Germinal center (tissue), 1 donor: ENCODE measurements at regions not wholly inside any gene's neighbourhood (a gene's known extent, or its start where the extent isn't known, plus 50 kb on each side); places are given as distances from the start of the nearest gene placed in this dataset.

Source experiments
- DNase-seq: peaks from one replicate; pipeline ENCODE4 v3.0.0; 2012; ENCODE audit warnings: mixed read lengths, low spot score

DNA sequence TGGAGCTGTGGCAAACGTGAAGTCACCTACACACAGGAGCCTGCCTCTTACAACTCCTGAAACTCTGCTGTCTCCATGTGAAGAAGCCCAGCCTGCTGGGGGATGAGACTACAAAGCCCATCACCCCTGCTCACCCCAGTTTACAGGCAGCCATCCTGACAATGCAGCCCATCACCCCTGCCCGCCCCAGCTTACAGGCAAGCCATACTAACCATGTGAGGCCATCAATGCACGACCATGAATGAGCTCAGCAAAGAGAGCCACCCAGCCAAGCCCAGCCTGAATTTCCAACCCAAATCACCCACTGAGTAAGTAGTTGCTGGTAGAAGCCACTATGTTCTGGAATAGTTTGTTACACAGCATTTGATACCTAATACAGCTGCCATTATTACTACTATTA is 185.4 kb upstream of the NSMCE3 start:
- no peak for DNase-seq

DNA sequence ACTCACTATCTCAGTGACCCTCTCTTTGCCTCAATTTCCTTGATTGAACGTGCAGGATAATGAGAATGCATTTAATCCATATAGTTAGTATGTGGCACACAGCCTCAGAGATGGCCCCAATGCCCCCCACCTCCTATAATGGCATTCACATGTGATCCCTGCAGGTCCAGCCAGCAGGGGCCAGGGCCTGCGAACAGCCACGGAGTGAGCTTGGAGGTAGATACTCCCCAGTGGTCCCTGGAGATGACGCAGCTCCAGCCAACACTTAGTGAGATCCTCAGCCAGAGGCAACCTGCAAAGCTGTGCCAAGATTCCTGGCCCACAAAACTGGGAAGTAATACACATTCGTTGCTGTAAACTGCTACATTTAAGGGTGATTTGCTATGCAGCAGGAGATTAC is 184.9 kb upstream of the NSMCE3 start:
- no peak for DNase-seq

DNA sequence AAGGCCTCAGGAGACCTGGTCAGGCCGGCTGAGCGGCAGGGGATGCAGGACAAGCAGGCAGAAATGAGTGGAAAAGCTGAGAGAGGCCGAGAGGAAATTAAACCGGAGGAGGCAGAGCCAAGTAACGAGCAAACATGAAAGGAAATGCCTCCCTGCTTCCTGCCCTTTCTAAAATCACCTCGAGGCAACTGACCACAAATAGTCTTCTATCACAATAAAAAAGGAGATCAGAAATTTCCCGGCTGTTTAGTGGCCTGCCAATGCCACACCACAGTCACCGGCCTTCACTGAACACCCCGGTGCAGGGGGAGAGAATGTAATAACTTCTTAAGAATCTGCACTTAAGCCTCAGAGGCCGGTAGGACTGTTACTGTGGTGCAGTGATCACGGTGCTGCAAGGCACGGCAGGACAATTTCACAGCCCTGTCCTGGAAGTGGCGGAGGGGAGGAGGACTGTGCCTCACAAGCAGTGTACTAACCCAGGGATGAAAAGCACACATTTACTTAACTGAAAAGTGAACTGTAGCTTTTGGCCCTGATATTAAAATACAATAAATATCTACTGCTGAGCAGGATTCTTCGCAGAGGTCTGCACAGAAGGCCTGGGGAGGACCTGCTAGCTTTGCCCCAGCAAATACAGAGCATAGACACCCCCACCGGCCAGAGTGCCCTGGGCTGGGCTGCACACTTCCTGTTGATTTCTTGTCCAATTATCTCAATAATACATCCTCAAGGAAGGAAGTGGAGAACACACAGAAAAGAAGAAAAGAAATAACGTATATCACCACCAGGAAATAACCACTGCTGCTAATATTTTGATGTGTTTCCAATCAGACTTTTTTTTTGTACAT is 183.5 kb upstream of the NSMCE3 start:
- DNase-seq: no peak

DNA sequence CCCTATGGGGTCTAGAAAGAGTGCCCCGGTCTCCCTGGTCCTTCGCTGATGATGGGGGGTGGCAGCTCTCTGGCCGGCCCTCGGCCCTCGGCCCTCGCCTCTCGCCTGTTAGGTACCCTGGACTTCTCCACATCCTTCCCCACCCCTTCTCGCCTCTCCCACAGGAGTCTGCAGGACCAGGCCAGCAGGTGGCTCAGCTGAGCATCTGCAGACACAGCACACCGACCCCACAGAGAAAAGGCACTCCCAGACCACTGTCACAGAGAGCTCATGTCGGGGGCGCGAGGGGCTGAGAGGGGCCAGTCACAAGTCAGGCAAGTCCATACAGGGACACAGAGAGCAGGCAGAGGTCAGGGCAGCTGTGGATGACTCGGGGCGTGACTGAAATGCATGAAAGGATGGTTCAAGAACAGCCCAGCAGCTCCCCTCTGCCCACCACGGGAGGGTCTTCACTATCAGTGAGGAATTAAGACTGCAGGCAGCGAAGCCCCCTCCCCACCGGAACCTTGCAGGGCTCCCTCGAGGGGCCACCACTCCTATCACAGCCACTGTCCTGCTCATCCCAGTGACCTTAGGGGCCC is 181.7 kb upstream of the NSMCE3 start:
- no peak for DNase-seq

DNA sequence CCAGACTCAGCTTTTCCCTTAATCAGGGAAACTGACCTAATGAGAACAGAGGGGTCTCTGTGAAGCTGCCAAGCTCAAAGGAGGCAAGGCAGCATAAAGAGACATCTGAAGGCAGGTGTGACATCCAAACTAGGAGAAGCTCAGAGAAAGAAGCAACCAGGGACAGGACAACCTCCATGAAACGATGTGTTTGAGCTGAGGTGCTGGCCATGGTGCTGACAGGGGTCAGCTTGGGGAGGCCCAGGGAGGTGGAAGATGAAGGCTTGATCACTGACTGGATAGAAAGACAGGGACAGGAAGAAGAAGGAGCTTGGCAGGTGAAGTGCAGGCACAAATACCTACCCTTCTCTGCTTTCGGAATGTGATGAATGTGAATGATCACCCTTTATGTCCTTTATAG is 179.5 kb upstream of the NSMCE3 start:
- DNase-seq: no peak

DNA sequence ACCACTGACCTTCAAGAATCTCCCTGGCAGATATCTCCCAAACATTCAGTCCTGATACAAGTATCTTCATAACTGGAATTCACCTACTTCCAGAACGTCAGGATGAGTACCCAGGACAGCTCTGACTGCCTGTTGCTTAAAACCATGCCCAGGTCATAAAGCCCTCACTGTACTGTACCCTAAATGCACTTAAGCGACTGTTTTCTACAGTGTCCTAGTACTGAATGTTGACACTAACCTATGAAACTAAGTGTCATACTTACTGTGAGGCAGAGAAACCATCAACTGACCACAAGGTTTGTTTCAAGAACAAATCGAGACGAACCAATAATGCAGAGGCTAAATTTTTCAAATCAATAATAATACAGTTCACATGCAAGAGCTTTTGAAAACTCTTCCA is 178.7 kb upstream of the NSMCE3 start:
- no peak for DNase-seq

DNA sequence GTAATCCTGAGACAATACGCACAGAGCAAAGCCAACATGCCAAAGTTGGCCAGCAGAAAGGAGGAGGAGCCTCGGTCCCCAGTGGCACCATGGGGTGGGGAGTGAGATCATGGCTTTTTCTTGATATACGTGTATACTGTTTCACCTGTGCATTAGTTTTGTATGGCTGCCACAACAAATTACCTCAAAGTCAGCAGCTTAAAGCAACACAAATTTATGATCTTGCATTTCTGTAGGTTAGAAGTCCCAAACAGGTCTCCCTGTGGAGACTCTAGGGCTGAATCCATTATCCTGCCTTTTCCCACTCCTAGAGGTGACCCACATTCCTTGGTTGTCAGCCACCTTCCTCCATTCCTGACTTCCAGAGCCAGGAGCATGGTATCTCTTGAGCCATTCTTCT is 176.9 kb upstream of the NSMCE3 start:
- no peak for DNase-seq

DNA sequence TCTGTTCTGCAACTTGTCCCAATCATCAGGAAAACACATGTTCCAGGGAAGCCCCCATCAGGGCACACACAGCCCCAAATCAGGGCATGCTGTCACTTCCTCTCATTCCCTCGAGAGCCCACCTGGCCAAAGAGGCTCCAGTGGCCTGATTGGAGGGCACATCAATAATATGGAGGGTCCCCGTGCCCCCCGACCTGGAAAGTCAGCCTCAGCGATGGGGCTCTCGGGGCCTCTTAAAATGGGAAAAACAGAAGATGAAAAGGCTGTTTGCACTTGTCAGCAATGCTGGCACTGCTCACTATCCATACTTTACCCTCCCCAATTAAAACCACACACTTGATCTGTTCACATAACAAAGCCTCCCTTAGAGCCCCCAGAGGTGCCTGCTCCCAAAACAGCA is 172.9 kb upstream of the NSMCE3 start:
- DNase-seq: no peak

DNA sequence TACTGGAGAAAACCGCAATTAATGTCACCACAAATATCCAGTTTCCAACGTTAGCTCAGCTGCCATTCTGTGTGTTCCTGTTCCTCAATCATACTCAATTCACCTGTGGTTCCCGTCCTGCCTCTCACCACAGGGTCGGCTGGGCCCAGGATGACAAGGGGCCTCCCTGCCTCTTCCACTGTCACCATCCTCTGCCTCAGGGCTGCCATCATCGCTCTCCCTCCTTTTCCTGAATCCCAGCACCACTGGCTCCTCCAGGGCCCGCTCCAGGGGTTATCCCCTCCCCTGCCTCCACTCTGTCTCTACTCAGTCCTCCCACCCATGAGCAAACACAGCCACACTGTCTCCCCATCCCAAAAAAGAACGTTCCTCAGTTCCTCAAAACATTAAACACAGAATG is 170.9 kb upstream of the NSMCE3 start:
- no peak for DNase-seq

DNA sequence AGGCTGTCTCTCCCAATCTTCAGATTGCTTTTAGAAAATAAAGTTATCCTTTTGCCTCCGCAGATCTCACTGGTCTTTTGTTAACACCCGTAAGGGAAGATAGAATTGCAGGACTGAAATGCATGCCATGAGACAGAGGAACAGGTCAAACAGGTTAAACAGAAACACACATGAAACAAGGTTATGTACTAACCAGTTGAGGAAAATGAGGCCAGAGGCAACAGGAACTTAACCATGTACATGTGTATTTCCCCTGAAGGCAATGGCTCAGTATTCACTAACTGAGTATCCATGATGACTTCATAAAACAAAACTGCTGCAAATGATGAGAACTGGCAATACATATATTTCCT is 169.1 kb upstream of the NSMCE3 start:
- DNase-seq: no peak

DNA sequence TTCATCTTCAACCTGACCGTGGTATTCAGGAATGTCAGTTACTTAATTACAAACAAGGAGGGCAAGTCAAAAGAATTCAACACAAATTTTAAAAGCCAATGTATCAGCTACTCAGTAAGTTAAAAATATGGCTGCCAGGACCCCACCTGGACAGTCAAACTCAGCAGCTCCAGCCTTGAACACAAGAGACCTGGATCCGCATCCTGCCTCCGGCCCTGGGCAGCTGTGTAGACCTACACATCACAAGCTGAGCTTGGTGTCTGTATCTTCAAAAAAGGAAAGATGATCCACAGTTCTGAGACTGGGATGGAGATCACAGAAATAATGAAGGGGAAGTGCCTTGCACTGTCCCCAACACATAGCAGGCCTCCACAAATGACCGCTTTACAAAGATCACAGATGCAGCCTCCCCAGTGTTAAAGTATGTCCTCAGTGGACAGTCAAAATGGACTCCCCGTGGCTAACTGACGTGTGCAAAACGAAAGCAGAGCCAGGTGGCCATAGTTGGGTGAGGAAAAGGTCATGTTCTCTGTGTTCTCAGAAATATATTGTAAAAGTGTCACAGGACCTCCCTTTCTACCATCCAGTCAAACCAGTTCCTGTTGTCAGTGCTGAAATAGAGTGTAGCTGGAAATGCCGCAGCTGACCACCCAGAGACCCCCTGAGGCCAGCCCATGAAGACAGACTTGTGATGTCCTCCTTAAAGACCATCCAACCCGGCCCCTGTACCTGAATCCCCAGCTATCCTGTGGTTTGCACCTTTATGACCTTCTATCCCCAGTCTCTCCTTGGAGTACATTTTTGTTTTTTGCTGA is 168.5 kb upstream of the NSMCE3 start:
- DNase-seq: no peak

DNA sequence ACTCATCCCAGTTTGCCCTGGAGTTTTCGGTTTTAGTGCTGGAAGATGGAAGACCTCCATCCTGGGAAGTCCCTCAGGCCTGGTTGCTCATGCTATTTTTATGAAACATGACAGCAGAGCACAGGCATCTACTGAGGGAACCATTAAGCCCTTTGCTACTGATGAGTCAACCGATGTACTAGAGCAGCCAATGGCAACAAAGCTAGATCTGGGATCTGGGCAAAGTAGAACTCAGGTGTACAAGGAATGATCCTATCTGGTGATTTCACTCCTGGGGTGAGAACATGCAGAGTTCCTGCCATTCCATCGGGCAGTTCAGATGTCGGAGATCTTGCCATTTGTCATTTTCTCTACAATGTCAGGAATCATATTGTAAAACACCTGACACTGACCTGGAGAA is 166.2 kb upstream of the NSMCE3 start:
- no peak for DNase-seq

DNA sequence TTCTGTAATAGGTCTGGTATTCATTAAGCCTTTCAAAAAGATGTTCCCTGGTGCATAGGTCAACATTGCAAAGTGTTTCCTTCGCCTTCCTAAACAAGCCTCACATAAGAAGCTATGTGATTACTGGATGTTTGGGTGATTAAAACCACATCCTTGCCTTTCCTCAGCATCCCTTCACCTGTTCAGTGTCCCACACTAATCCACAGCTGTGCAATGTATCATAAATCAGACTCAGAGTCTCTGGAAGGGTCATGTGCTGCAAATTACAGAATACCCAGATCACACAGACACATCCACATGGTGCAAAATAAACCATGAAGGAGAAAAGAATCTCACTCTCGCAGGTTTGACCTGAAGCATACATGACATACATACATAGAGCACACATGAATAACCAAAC is 164.7 kb upstream of the NSMCE3 start:
- DNase-seq: no peak

DNA sequence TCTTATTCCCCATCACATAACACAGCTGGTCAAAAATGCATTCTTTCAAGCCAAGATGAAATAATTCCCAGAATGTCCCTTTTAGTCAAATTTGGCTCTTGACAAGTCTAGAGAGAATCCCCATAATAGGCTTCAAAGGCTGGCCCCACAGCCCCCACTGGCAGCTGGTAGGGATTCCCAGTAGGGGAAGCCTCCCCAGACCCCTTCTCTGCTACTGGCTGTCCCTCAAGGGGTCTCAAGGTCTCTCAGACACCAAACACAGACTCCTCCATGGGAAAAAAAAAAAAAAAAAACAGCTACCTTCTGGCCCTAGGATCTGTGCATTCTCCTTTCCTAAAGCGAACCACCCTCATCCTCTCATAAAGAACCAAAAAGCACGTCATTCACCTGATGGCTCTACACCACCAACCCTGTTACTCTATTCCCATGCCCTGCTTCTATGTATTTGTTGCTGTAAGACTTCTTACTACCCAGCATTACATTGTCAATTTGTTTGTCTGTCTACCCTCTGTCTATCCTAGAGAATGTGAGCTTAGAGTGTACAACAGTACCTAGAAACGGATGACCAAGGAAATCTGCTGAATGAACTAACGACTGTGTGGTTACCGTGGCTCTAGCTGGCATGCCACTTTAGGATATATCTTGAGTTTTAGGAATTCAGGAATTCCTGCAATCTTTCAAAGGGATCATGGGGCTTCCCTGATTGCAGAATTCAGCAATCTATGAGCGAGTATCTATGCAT is 164.1 kb upstream of the NSMCE3 start:
- no peak for DNase-seq

DNA sequence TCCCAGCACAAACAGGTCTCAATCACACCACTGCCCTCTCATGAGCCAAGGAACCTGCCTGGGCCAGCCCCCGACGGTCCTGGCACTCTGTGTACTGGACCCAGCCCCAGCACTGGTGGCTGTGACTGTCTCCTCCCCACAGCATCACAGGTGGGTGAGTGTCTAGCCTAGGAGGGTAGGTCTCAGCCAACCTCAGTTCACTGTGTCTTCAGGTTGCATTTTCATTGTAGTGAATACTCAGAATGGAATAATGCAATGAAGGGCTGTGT is 163.4 kb upstream of the NSMCE3 start:
- DNase-seq: no peak

DNA sequence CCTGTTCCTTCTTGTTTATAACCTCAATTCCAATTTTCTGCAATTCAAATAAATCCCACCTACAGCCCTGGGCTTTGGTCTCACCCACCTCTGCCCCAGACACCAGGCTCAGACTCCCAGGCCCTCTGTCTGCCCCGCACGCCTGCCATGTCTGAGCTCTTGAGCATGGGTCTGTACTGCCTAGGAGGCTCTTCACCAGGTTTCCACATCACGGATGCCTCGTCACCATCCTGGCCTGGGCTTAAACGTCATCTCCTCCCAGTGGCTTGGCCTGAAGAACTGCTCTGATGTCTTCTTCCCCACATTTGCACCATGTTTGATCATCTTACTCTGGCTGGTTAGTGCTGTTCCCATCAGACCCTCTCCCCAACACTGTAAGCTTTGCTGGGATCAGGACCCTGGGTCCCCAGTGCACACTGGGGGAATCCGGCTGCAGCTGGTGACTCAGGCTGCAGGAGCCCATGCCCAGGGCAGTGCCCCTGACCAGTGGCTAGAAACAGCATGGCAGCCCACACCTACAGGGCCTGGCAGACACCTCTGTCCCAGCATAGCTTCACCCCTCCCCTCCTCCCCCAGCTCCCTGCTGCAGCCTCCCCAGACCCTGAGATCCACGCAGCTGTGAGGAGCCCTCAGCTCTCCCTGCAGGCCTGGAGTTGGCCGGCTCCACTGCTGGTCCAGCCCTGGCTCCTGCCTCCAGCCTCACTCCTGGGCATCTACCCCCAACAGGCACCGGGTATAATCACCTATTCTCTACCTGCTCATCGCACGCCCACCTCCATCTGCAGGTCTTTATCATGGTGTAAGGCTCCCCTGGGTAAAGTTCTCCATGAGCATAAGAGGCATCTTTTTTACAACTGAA is 162.8 kb upstream of the NSMCE3 start:
- no peak for DNase-seq

DNA sequence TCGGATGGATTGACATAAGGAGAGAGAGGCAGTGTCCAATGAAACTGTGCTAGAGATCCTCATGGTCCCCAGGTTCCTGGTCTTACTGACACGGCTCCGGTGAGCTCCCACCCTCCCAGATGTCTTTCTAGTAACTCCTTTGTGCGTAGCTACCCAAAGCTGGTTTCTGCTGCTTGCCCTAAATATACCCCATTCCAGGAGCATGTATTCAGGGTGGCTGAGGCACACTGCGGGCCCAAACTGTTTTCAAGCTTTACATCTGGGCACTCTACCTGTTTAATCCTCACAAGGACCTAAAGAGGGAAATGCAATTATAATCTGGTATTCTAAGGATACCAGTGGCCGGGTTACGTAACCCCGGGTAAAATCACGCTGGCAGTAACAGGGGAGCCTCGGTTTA is 161.2 kb upstream of the NSMCE3 start:
- DNase-seq: no peak

DNA sequence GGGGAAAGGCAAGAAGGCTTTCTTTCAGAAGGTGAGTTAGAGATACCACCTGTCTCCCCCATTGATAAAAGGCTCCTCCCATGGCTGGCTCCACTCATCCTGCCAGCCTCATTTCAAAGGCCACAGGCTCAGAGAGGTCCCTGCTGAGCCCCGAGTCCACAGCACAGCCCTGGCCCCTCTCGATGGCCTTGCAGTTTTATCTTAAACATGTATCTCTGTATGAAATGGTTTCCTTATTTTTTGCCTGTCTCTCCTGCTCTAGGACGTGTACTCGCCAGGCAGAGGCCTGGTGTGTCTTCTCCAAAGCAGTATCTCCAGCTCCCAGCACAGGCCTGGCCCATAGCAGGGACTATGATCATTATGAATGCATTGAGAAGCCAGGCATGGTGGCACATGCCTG is 160.5 kb upstream of the NSMCE3 start:
- DNase-seq: no peak

DNA sequence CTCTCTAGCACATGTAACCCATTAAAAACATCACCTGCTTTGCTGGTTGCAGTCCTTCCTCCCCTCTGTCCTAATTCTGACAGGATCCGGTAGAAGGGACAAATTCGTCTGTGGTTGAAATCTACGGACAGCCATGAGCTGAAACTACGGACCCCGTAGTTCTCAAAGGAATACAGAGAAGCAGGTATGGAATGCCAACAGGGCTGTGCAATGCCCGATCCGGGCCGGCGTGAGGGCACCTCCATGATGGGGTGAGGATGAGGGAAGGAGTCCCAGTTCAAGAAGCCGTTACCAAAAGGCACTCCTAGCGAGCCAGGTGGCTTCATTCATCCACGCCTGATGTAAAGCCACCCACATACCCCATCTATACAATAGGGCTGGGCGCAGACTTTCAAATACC is 160.0 kb upstream of the NSMCE3 start:
- no peak for DNase-seq

DNA sequence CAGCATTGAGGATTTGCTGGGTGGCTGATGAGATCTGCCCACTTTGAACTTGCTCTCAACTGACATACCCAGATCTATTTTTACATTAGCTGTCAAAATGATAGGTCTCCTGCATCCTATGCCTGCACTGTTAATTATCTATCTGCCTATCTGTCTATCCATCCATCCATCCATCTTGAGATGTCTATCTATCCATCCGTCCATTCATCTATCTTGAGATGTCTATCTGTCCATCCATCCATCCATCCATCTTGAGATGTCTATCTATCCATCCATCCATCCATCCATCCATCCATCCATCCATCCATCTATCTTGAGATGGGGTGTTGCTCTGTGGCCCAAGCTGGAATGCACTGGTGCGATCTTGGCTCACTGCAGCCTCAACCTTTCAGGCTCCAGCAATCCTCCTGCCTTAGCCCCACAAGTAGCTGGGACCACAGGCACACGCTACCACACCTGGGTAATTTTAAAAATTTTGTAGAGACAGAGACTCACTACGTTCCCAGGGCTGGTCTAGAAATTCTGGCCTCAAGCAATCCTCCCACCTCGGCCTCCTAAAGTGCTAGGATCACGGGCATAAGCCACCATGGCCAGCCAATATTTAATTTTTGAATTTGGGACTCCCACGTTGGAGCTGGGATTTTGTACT is 159.4 kb upstream of the NSMCE3 start:
- DNase-seq: no peak

DNA sequence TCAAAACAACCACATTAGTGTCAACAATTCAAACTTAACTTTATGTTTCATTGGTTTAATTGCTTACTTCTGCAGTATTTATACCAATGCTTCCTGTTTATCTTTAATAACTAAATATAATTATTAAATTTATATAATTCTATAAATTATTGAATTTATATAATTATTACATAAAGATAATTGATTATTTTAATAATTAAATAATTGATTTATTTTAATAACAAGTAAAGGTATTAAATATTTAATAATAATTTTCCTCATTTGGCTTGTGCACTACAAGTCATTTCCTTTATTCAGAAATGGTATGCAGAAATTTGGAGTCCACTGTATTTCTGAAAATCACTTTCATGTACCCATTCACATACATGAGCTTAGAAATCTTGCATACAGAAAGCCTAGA is 156.2 kb upstream of the NSMCE3 start:
- DNase-seq: no peak
